GM12874 (cell line): ENCODE measurements at regions not wholly inside any gene's neighbourhood (a gene's known extent, or its start where the extent isn't known, plus 50 kb on each side); places are given as distances from the start of the nearest gene placed in this dataset.

Experiments used
- CTCF ChIP-seq: IDR thresholded peaks from 2 replicates; pipeline ENCODE4 v1.5.1; 2011; ENCODE audit warnings: low read depth, mild to moderate bottlenecking, control low read depth, low read length, moderate library complexity; ENCODE audit not compliant: insufficient read depth

GRCh38 chr18:29078273-29078672, 901.3 kb upstream of the CDH2 start:
- TF ChIP-seq CTCF, result no peak

- no peak for TF ChIP-seq CTCF
These were observed 900.4 kb upstream of the CDH2 start for GRCh38 chr18:29077344-29077743.

GRCh38 chr18:29076645-29077044, 899.7 kb upstream of the CDH2 start:
- TF ChIP-seq CTCF, result no peak

GRCh38 chr18:29074147-29074546, 897.2 kb upstream of the CDH2 start:
- TF ChIP-seq CTCF, result no peak

GRCh38 chr18:29071869-29072268, 894.9 kb upstream of the CDH2 start:
- no peak for TF ChIP-seq CTCF

GRCh38 chr18:29063346-29063745, 886.4 kb upstream of the CDH2 start:
- no peak for TF ChIP-seq CTCF

- TF ChIP-seq CTCF, result no peak
These were observed 886.0 kb upstream of the CDH2 start for GRCh38 chr18:29062921-29063320.

- TF ChIP-seq CTCF, result no peak
These were observed 883.4 kb upstream of the CDH2 start for GRCh38 chr18:29060349-29060748.
